ENCODE measurements at regions not wholly inside any gene's neighbourhood (a gene's known extent, or its start where the extent isn't known, plus 50 kb on each side); places are given as distances from the start of the nearest gene placed in this dataset.

DNA sequence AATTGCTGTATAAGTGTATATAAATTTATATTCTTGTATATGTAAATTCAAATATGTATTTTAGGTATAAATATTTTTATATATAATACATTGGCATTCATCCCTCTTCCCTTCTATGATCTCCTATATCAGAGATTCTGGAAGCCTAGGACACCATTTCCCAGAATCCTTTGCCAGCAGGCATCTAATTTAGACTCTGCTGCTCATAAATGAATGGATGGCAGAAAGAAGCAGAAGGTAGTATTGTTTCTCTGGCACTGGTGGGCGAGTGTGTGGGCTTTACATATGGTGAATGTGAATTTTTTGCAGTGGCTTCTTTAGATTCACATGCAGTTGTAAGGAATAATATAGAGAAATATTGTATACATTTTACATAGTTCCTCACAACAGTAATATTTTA lies 215.2 kb upstream of the THSD7B start:
- H3K27ac ChIP-seq (replicated peaks), result no peak overlapping the region
- TF ChIP-seq CTCF (IDR thresholded peaks at IDR 0.05; ENCODE audit: insufficient read depth, low read length) (no peak), GABPA (IDR thresholded peaks at IDR 0.05; ENCODE audit: low read depth) (no peak), POLR2AphosphoS5 (IDR thresholded peaks at IDR 0.05; ENCODE audit: low read depth) (no peak), SPI1 (IDR thresholded peaks at IDR 0.05; ENCODE audit: borderline replicate concordance, low read depth) (no peak), REST (IDR thresholded peaks at IDR 0.05; ENCODE audit: insufficient replicate concordance, low read depth) (no peak)
- no peak overlapping the region for H3K4me3 ChIP-seq (replicated peaks; ENCODE audit: insufficient read depth, low read length)
- H3K27me3 ChIP-seq (ENCODE audit: insufficient read depth, poor library complexity, severe bottlenecking), result no peaks in the 10 kb centered on the region
- no peak for DNase-seq (ENCODE audit: low read depth in 1 of 2, low spot score in 1 of 2)

DNA sequence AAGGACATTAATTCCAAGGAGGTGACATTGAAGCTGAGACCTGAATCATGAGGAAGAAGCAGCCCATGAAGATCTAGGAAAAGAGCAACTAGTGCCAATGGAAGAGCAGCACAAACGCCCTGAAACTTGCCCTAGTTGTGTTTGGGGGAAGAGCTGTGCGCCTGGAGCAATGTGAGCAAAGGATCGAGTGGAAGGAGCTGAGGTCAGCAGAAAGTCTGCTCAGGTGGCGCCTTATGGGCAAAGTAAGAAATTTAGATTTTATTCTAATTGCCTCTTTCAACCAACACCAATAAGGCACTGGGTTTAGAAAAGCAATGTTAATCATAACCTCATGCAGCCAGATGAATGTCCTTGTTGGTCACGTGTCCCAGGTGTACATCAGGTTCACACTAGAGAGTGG lies 226.0 kb upstream of the THSD7B start:
- Histone ChIP-seq H3K27ac (replicated peaks) (no peak overlapping the region), H3K4me3 (replicated peaks; ENCODE audit: insufficient read depth, low read length) (no peak overlapping the region), H3K27me3 (ENCODE audit: insufficient read depth, poor library complexity, severe bottlenecking) (no peaks in the 10 kb centered on the region)
- DNase-seq (ENCODE audit: low read depth in 1 of 2, low spot score in 1 of 2), result no peak
- TF ChIP-seq SPI1 (IDR thresholded peaks at IDR 0.05; ENCODE audit: borderline replicate concordance, low read depth), result no peak
- no peak for TF ChIP-seq REST (IDR thresholded peaks at IDR 0.05; ENCODE audit: insufficient replicate concordance, low read depth)
- TF ChIP-seq POLR2AphosphoS5 (IDR thresholded peaks at IDR 0.05; ENCODE audit: low read depth), result no peak
- TF ChIP-seq GABPA (IDR thresholded peaks at IDR 0.05; ENCODE audit: low read depth), result no peak
- TF ChIP-seq CTCF (IDR thresholded peaks at IDR 0.05; ENCODE audit: insufficient read depth, low read length), result no peak

GRCh38 chr2:136538489-136538888 lies 226.9 kb upstream of the THSD7B start:
- TF ChIP-seq SPI1 (IDR thresholded peaks at IDR 0.05; ENCODE audit: borderline replicate concordance, low read depth) (no peak), REST (IDR thresholded peaks at IDR 0.05; ENCODE audit: insufficient replicate concordance, low read depth) (no peak), GABPA (IDR thresholded peaks at IDR 0.05; ENCODE audit: low read depth) (no peak), CTCF (IDR thresholded peaks at IDR 0.05; ENCODE audit: insufficient read depth, low read length) (no peak), POLR2AphosphoS5 (IDR thresholded peaks at IDR 0.05; ENCODE audit: low read depth) (no peak)
- no peak for DNase-seq (ENCODE audit: low read depth in 1 of 2, low spot score in 1 of 2)
- no peaks in the 10 kb centered on the region for H3K27me3 ChIP-seq (ENCODE audit: insufficient read depth, poor library complexity, severe bottlenecking)
- H3K27ac ChIP-seq (replicated peaks), result no peak overlapping the region
- H3K4me3 ChIP-seq (replicated peaks; ENCODE audit: insufficient read depth, low read length), result no peak overlapping the region
